HepG2 (cell line): ENCODE measurements at regions not wholly inside any gene's neighbourhood (a gene's known extent, or its start where the extent isn't known, plus 50 kb on each side); places are given as distances from the start of the nearest gene placed in this dataset.

Experiments used
- ATAC-seq: fragments of 200-7000 bp; cut with Tn5 transposase; 3 replicates; pipeline ENCODE4 v1.9.1; 2020; ENCODE audit warnings: mild to moderate bottlenecking, moderate library complexity
- BruUV-seq: library from RNA; stranded (reverse); fragments of 400-500 nt; replicated peaks from 2 replicates; lab custom pipeline; 2021; lab: Mats Ljungman, UMichigan
- CTCF ChIA-PET: fragments of 300-600 bp; formaldehyde crosslinking; extraction: SDS; loops from one replicate; lab custom pipeline; 2021; ENCODE audit warnings: low total read pairs, inconsistent platforms, low intra/inter-chr PET ratio; lab: Yijun Ruan, JAX
- POLR2A ChIA-PET: fragments of 350-600 bp; sonication (Branson Sonifier 250); formaldehyde crosslinking; loops from one replicate; lab custom pipeline; 2020; ENCODE audit warnings: antibody characterized with exemption, inconsistent platforms; lab: Yijun Ruan, JAX
- DNase-seq: peaks from one replicate; pipeline ENCODE4 v3.0.0-alpha.2; 2015; ENCODE audit warnings: low spot score
- FAIRE-seq: peaks from 3 replicates; lab custom pipeline; 2011; peaks lifted over from hg19 to GRCh38; lab: Jason Lieb, UNC
- H2AFZ ChIP-seq: one replicate; pipeline ENCODE4 v1.6.1; 2011; ENCODE audit warnings: low read length, inconsistent platforms
- H3K27ac ChIP-seq: fragments of 300-600 bp; 3 replicates; pipeline ENCODE4 v1.8.0; 2011; ENCODE audit warnings: mixed run types, mild to moderate bottlenecking, mixed read lengths, low read length, inconsistent platforms; ENCODE audit not compliant: insufficient read depth; ENCODE audit errors: extremely low read length
- H3K27me3 ChIP-seq, 2 experiments: fragments of 200-600 bp in 1 of 2; 2 replicates in 1 of 2; 3 replicates in 1 of 2; pipeline versions ENCODE4 v1.6.0 to v1.8.0; 2011; ENCODE audit warnings: low read length in 2 of 2, mild to moderate bottlenecking in 2 of 2, moderate library complexity in 2 of 2, inconsistent platforms in 1 of 2; ENCODE audit not compliant: insufficient read depth in 2 of 2, control insufficient read depth in 1 of 2
- H3K36me3 ChIP-seq, 2 experiments: fragments of 200-600 bp in 1 of 2; replicated peaks in 1 of 2; 2 replicates in 1 of 2; 3 replicates in 1 of 2; pipeline versions ENCODE4 v1.5.1 to v1.8.0; 2011; ENCODE audit warnings: low read length in 2 of 2, inconsistent platforms in 1 of 2; ENCODE audit not compliant: insufficient read depth in 2 of 2, control insufficient read depth in 1 of 2
- H3K4me1 ChIP-seq: 2 replicates; pipeline ENCODE4 v1.5.1; 2012; ENCODE audit warnings: low read length, inconsistent platforms; ENCODE audit not compliant: insufficient read depth
- H3K4me2 ChIP-seq: 2 replicates; pipeline ENCODE4 v1.6.0; 2011; ENCODE audit warnings: low read depth, low read length, inconsistent platforms
- H3K4me3 ChIP-seq, 3 experiments: fragments of 200-600 bp in 1 of 3; sonication (generic), shearing (Covaris generic) in 1 of 3; replicated peaks in 1 of 3; 2 replicates each; pipeline ENCODE4 v1.5.1; 2011 to 2016; ENCODE audit warnings: low read length in 3 of 3, inconsistent platforms in 2 of 3, low read depth in 2 of 3, mild to moderate bottlenecking in 2 of 3, control low read depth in 1 of 3, mixed read lengths in 1 of 3; ENCODE audit not compliant: insufficient read depth in 1 of 3
- H3K79me2 ChIP-seq: one replicate; pipeline ENCODE4 v1.6.1; 2011; ENCODE audit warnings: low read length, inconsistent platforms; ENCODE audit not compliant: insufficient read depth
- H3K9ac ChIP-seq: 2 replicates; pipeline ENCODE4 v1.6.0; 2011; ENCODE audit warnings: mild to moderate bottlenecking, low read depth, low read length, inconsistent platforms; ENCODE audit not compliant: insufficient read depth
- H3K9me3 ChIP-seq: 2 replicates; pipeline ENCODE4 v1.5.1; 2012; ENCODE audit warnings: mild to moderate bottlenecking, low read length
- H4K20me1 ChIP-seq: 2 replicates; pipeline ENCODE4 v1.6.0; 2011; ENCODE audit warnings: inconsistent platforms, mild to moderate bottlenecking, low read length, moderate library complexity; ENCODE audit not compliant: insufficient read depth
- ATAD3A ChIP-seq: sonication (generic); formaldehyde crosslinking; IDR thresholded peaks from 2 replicates; pipeline ENCODE4 v1.4.0; 2020; ENCODE audit warnings: missing genetic modification reagents
- HNRNPK ChIP-seq: fragments of 200-400 bp; formaldehyde crosslinking; IDR thresholded peaks from 2 replicates; pipeline ENCODE4 v1.6.1; 2018; ENCODE audit warnings: low read length, low read depth, moderate library complexity, mild to moderate bottlenecking; ENCODE audit not compliant: poor library complexity, severe bottlenecking
- HOXA9 ChIP-seq: sonication (generic); formaldehyde crosslinking; IDR thresholded peaks from 2 replicates; pipeline ENCODE4 v1.8.1; 2022; ENCODE audit warnings: missing genetic modification reagents, mild to moderate bottlenecking, moderate library complexity, borderline replicate concordance
- PPARG ChIP-seq: conservative IDR thresholded peaks from 2 replicates; pipeline ENCODE4 v1.6.1; 2016; ENCODE audit warnings: missing biosample characterization, missing genetic modification reagents
- ZNF24 ChIP-seq: fragments of 450-650 bp; IDR thresholded peaks from 2 replicates; pipeline ENCODE4 v1.6.1; 2017; ENCODE audit warnings: antibody characterized with exemption, mild to moderate bottlenecking
- ZNF264 ChIP-seq: sonication (generic); formaldehyde crosslinking; IDR thresholded peaks from 2 replicates; pipeline ENCODE4 v1.4.0; 2020; ENCODE audit warnings: missing genetic modification reagents
- ZNF317 ChIP-seq: sonication (generic); formaldehyde crosslinking; IDR thresholded peaks from 2 replicates; pipeline ENCODE4 v1.5.0; 2020; ENCODE audit warnings: mild to moderate bottlenecking, missing genetic modification reagents
- ZNF609 ChIP-seq: sonication (generic); formaldehyde crosslinking; IDR thresholded peaks from 2 replicates; pipeline ENCODE4 v1.4.0; 2020; ENCODE audit warnings: mild to moderate bottlenecking, missing genetic modification reagents, borderline replicate concordance
- WGBS: methylation state at CpG from one replicate; pipeline ENCODE4 v1.1.6; 2017; ENCODE audit warnings: low lambda C conversion rate; 5-methylcytosine and 5-hydroxymethylcytosine counted together
- in situ Hi-C: cut with HindIII; loops from 2 replicates; pipeline ENCODE4 v1.10.0; 2017; ENCODE audit warnings: low pct_unique_long_range_greater_than_20kb; ENCODE audit not compliant: extremely low pct_ligation_motif_present
- intact Hi-C: fragments of 100-400 bp; cut with micrococcal nuclease; formaldehyde crosslinking; loops from one replicate; pipeline ENCODE4 v1.10.0; 2022; ENCODE audit not compliant: unreplicated experiment
- TF ChIP-seq, protein P1 (sequence below): sonication (generic); formaldehyde crosslinking; IDR thresholded peaks from 2 replicates; pipeline ENCODE4 v1.5.0; 2020; ENCODE audit warnings: missing genetic modification reagents
- TF ChIP-seq, protein P2 (sequence below): IDR thresholded peaks from 2 replicates; pipeline ENCODE4 v1.6.1; 2016; ENCODE audit warnings: low read depth, control low read depth
- TF ChIP-seq, protein P3 (sequence below): sonication (generic); formaldehyde crosslinking; IDR thresholded peaks from 2 replicates; pipeline ENCODE4 v1.4.0; 2020; ENCODE audit warnings: missing genetic modification reagents

DNA sequence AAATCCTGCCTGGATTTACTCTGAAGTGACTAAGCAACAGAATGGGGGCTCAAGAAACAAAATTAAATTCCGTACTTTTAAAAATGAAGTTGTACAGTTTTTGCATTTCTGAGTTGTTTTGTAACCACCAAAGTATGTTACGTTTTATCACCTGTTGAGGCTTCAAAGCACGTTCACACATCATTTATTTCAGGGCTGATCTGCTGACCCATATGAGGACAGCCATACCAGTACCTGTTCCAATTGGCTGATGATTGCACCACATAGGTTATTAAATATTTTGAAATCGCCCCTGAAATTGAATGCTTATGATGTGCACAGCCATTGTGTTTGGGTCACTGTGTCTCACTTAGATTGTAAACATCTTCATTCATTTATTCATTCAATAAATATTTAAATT, 72.0 kb upstream of the FLT1 start (continued):
- TF ChIP-seq ZNF609 = no peak
- TF ChIP-seq ATAD3A = no peak
- TF ChIP-seq HNRNPK = no peak
- TF ChIP-seq ZNF24 = no peak
- TF ChIP-seq PPARG (CRISPR knock-in tag) = no peak
- TF ChIP-seq ZNF317 = no peak
- no peak for TF ChIP-seq HOXA9 (CRISPR knock-in tag)
- TF ChIP-seq, protein P1, sequence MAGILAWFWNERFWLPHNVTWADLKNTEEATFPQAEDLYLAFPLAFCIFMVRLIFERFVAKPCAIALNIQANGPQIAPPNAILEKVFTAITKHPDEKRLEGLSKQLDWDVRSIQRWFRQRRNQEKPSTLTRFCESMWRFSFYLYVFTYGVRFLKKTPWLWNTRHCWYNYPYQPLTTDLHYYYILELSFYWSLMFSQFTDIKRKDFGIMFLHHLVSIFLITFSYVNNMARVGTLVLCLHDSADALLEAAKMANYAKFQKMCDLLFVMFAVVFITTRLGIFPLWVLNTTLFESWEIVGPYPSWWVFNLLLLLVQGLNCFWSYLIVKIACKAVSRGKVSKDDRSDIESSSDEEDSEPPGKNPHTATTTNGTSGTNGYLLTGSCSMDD = no peak

- H3K27ac ChIP-seq = no peak overlapping the region
- no peak for ATAC-seq
- no peak overlapping the region for H2AFZ ChIP-seq
- no peak for DNase-seq
- in situ Hi-C loops = no loop called here
- H4K20me1 ChIP-seq = no peaks in the 10 kb centered on the region
- H3K4me1 ChIP-seq = no peaks in the 10 kb centered on the region
- no peak for FAIRE-seq
- no peak overlapping the region for H3K4me2 ChIP-seq
- intact Hi-C loops = no loop called here
- no peaks in the 10 kb centered on the region for H3K36me3 ChIP-seq
- H3K27me3 ChIP-seq = peaks cover 0 to 5% of the 10 kb centered on the region in 2 experiments; a peak in 2 of 5 replicates
- no peaks in the 10 kb centered on the region for H3K79me2 ChIP-seq
- CTCF ChIA-PET = no interaction called here
- no TSS peak for BruUV-seq
- no peak overlapping the region for H3K9ac ChIP-seq
- 5% methylated on average over 3 of the region's 3 CpGs for WGBS
- POLR2A ChIA-PET = no interaction called here
- TF ChIP-seq, protein P2, sequence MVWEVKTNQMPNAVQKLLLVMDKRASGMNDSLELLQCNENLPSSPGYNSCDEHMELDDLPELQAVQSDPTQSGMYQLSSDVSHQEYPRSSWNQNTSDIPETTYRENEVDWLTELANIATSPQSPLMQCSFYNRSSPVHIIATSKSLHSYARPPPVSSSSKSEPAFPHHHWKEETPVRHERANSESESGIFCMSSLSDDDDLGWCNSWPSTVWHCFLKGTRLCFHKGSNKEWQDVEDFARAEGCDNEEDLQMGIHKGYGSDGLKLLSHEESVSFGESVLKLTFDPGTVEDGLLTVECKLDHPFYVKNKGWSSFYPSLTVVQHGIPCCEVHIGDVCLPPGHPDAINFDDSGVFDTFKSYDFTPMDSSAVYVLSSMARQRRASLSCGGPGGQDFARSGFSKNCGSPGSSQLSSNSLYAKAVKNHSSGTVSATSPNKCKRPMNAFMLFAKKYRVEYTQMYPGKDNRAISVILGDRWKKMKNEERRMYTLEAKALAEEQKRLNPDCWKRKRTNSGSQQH (CRISPR knock-in tag) = no peak
- TF ChIP-seq ZNF264 (CRISPR knock-in tag) = no peak
- TF ChIP-seq, protein P3, sequence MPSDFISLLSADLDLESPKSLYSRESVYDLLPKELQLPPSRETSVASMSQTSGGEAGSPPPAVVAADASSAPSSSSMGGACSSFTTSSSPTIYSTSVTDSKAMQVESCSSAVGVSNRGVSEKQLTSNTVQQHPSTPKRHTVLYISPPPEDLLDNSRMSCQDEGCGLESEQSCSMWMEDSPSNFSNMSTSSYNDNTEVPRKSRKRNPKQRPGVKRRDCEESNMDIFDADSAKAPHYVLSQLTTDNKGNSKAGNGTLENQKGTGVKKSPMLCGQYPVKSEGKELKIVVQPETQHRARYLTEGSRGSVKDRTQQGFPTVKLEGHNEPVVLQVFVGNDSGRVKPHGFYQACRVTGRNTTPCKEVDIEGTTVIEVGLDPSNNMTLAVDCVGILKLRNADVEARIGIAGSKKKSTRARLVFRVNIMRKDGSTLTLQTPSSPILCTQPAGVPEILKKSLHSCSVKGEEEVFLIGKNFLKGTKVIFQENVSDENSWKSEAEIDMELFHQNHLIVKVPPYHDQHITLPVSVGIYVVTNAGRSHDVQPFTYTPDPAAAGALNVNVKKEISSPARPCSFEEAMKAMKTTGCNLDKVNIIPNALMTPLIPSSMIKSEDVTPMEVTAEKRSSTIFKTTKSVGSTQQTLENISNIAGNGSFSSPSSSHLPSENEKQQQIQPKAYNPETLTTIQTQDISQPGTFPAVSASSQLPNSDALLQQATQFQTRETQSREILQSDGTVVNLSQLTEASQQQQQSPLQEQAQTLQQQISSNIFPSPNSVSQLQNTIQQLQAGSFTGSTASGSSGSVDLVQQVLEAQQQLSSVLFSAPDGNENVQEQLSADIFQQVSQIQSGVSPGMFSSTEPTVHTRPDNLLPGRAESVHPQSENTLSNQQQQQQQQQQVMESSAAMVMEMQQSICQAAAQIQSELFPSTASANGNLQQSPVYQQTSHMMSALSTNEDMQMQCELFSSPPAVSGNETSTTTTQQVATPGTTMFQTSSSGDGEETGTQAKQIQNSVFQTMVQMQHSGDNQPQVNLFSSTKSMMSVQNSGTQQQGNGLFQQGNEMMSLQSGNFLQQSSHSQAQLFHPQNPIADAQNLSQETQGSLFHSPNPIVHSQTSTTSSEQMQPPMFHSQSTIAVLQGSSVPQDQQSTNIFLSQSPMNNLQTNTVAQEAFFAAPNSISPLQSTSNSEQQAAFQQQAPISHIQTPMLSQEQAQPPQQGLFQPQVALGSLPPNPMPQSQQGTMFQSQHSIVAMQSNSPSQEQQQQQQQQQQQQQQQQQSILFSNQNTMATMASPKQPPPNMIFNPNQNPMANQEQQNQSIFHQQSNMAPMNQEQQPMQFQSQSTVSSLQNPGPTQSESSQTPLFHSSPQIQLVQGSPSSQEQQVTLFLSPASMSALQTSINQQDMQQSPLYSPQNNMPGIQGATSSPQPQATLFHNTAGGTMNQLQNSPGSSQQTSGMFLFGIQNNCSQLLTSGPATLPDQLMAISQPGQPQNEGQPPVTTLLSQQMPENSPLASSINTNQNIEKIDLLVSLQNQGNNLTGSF (CRISPR knock-in tag) = no peak
- TF ChIP-seq, all 625 proteins: peak for 0
- no peak overlapping the region for H3K4me3 ChIP-seq
- no peaks in the 10 kb centered on the region for H3K9me3 ChIP-seq
Measured at GRCh38 chr13:28566283-28566682, 71.4 kb upstream of the FLT1 start.
